ENCODE measurements at regions not wholly inside any gene's neighbourhood (a gene's known extent, or its start where the extent isn't known, plus 50 kb on each side); places are given as distances from the start of the nearest gene placed in this dataset.
"Not testable (repeated sequence)": the region's sequence is repeated elsewhere in the genome, so short reads cannot be mapped to it uniquely, and the experiment has no call there.

GRCh38 chr14:48628870-48629269, 953.5 kb upstream of the MDGA2 start:
- in situ Hi-C loops (cut with HindIII; ENCODE audit: low sequenced_read_pairs) = no loop called here

GRCh38 chr14:48622980-48623379, 947.6 kb upstream of the MDGA2 start:
- in situ Hi-C loops (cut with HindIII; ENCODE audit: low sequenced_read_pairs) = no loop called here

GRCh38 chr14:48618057-48618456, 942.7 kb upstream of the MDGA2 start:
- in situ Hi-C loops (cut with HindIII; ENCODE audit: low sequenced_read_pairs) = no loop called here

GRCh38 chr14:48616931-48617330, 941.5 kb upstream of the MDGA2 start:
- in situ Hi-C loops (cut with HindIII; ENCODE audit: low sequenced_read_pairs) = no loop called here

GRCh38 chr14:48615618-48616017, 940.2 kb upstream of the MDGA2 start:
- in situ Hi-C loops (cut with HindIII; ENCODE audit: low sequenced_read_pairs) = no loop called here

- in situ Hi-C loops (cut with HindIII; ENCODE audit: low sequenced_read_pairs) = no loop called here
These were observed 938.6 kb upstream of the MDGA2 start for GRCh38 chr14:48614003-48614402.

GRCh38 chr14:48606960-48607359, 931.6 kb upstream of the MDGA2 start:
- in situ Hi-C loops (cut with HindIII; ENCODE audit: low sequenced_read_pairs) = not testable (repeated sequence)

GRCh38 chr14:48598458-48598857, 923.1 kb upstream of the MDGA2 start:
- in situ Hi-C loops (cut with HindIII; ENCODE audit: low sequenced_read_pairs) = no loop called here

GRCh38 chr14:48586099-48586498, 910.7 kb upstream of the MDGA2 start:
- in situ Hi-C loops (cut with HindIII; ENCODE audit: low sequenced_read_pairs) = no loop called here

- in situ Hi-C loops (cut with HindIII; ENCODE audit: low sequenced_read_pairs) = no loop called here
These were observed 908.6 kb upstream of the MDGA2 start for GRCh38 chr14:48584031-48584430.

- in situ Hi-C loops (cut with HindIII; ENCODE audit: low sequenced_read_pairs) = no loop called here
These were observed 907.5 kb upstream of the MDGA2 start for GRCh38 chr14:48582938-48583337.

GRCh38 chr14:48580692-48581091, 905.3 kb upstream of the MDGA2 start:
- in situ Hi-C loops (cut with HindIII; ENCODE audit: low sequenced_read_pairs) = no loop called here

- in situ Hi-C loops (cut with HindIII; ENCODE audit: low sequenced_read_pairs) = no loop called here
These were observed 900.4 kb upstream of the MDGA2 start for GRCh38 chr14:48575772-48576171.

GRCh38 chr14:48568688-48569087, 893.3 kb upstream of the MDGA2 start:
- in situ Hi-C loops (cut with HindIII; ENCODE audit: low sequenced_read_pairs) = no loop called here

GRCh38 chr14:48568252-48568651, 892.8 kb upstream of the MDGA2 start:
- in situ Hi-C loops (cut with HindIII; ENCODE audit: low sequenced_read_pairs) = no loop called here

GRCh38 chr14:48563489-48563888, 888.1 kb upstream of the MDGA2 start:
- in situ Hi-C loops (cut with HindIII; ENCODE audit: low sequenced_read_pairs) = no loop called here

GRCh38 chr14:48561438-48561837, 886.0 kb upstream of the MDGA2 start:
- in situ Hi-C loops (cut with HindIII; ENCODE audit: low sequenced_read_pairs) = not testable (repeated sequence)

- in situ Hi-C loops (cut with HindIII; ENCODE audit: low sequenced_read_pairs) = no loop called here
These were observed 885.0 kb upstream of the MDGA2 start for GRCh38 chr14:48560421-48560820.

- in situ Hi-C loops (cut with HindIII; ENCODE audit: low sequenced_read_pairs) = no loop called here
These were observed 878.0 kb upstream of the MDGA2 start for GRCh38 chr14:48553443-48553842.

- in situ Hi-C loops (cut with HindIII; ENCODE audit: low sequenced_read_pairs) = no loop called here
These were observed 871.6 kb upstream of the MDGA2 start for GRCh38 chr14:48546996-48547395.

GRCh38 chr14:48537600-48537999, 862.2 kb upstream of the MDGA2 start:
- in situ Hi-C loops (cut with HindIII; ENCODE audit: low sequenced_read_pairs) = no loop called here

- in situ Hi-C loops (cut with HindIII; ENCODE audit: low sequenced_read_pairs) = no loop called here
These were observed 860.9 kb upstream of the MDGA2 start for GRCh38 chr14:48536318-48536717.

GRCh38 chr14:48527832-48528231, 852.4 kb upstream of the MDGA2 start:
- in situ Hi-C loops (cut with HindIII; ENCODE audit: low sequenced_read_pairs) = no loop called here

GRCh38 chr14:48526307-48526706, 850.9 kb upstream of the MDGA2 start:
- in situ Hi-C loops (cut with HindIII; ENCODE audit: low sequenced_read_pairs) = no loop called here
